SK-N-SH treated with all-trans-retinoic acid at 6 μM for 48 hours (cell line): ENCODE measurements at regions not wholly inside any gene's neighbourhood (a gene's known extent, or its start where the extent isn't known, plus 50 kb on each side); places are given as distances from the start of the nearest gene placed in this dataset.

Experiments
- ATAC-seq: fragments of 200-7000 bp; cut with Tn5 transposase; 3 replicates; pipeline ENCODE4 v1.9.1; 2020; ENCODE audit warnings: mild to moderate bottlenecking, moderate library complexity
- BACH2 ChIP-seq: fragments of 250-450 bp; sonication (Bioruptor Pico); IDR thresholded peaks from 2 replicates; pipeline ENCODE4 v1.9.0; 2021; ENCODE audit warnings: mild to moderate bottlenecking, borderline replicate concordance
- CSRNP3 ChIP-seq: fragments of 250-450 bp; sonication (Bioruptor Pico); IDR thresholded peaks from 2 replicates; pipeline ENCODE4 v1.5.1; 2021; ENCODE audit warnings: mild to moderate bottlenecking, moderate library complexity
- ESRRG ChIP-seq: fragments of 250-450 bp; sonication (Bioruptor Pico); IDR thresholded peaks from 2 replicates; pipeline ENCODE4 v1.6.1; 2021; ENCODE audit warnings: mild to moderate bottlenecking
- GLIS3 ChIP-seq: fragments of 250-450 bp; sonication (Bioruptor Pico); IDR thresholded peaks from 2 replicates; pipeline ENCODE4 v1.5.0; 2020; ENCODE audit warnings: mild to moderate bottlenecking, moderate library complexity
- OSR1 ChIP-seq: fragments of 250-450 bp; sonication (Bioruptor Pico); IDR thresholded peaks from 2 replicates; pipeline ENCODE4 v1.8.0; 2022; ENCODE audit warnings: moderate library complexity, mild to moderate bottlenecking, inconsistent platforms
- POU6F1 ChIP-seq: fragments of 250-450 bp; sonication (Bioruptor Pico); IDR thresholded peaks from 2 replicates; pipeline ENCODE4 v1.8.0; 2021; ENCODE audit warnings: low read depth, mild to moderate bottlenecking, moderate library complexity, borderline replicate concordance
- PPARA ChIP-seq: fragments of 250-450 bp; sonication (Bioruptor Pico); IDR thresholded peaks from 2 replicates; pipeline ENCODE4 v1.5.0; 2020; ENCODE audit warnings: mild to moderate bottlenecking, borderline replicate concordance
- RARB ChIP-seq: fragments of 250-450 bp; sonication (Bioruptor Pico); IDR thresholded peaks from 2 replicates; pipeline ENCODE4 v1.8.0; 2021; ENCODE audit warnings: mild to moderate bottlenecking, moderate library complexity
- TCF4 ChIP-seq: fragments of 250-450 bp; sonication (Bioruptor Pico); IDR thresholded peaks from 2 replicates; pipeline ENCODE4 v1.8.0; 2021; ENCODE audit warnings: mild to moderate bottlenecking, moderate library complexity, borderline replicate concordance
- TOX ChIP-seq: fragments of 250-450 bp; sonication (Bioruptor Pico); IDR thresholded peaks from 2 replicates; pipeline ENCODE4 v1.8.0; 2021; ENCODE audit warnings: mild to moderate bottlenecking, moderate library complexity, borderline replicate concordance
- ZC3H10 ChIP-seq: fragments of 250-450 bp; sonication (Bioruptor Pico); IDR thresholded peaks from 2 replicates; pipeline ENCODE4 v1.5.1; 2021; ENCODE audit warnings: mild to moderate bottlenecking, moderate library complexity
- ZFP30 ChIP-seq: fragments of 450-650 bp; formaldehyde crosslinking; IDR thresholded peaks from 2 replicates; pipeline ENCODE4 v1.5.0; 2022; ENCODE audit warnings: mild to moderate bottlenecking, moderate library complexity
- ZNF70 ChIP-seq: fragments of 450-650 bp; formaldehyde crosslinking; IDR thresholded peaks from 2 replicates; pipeline ENCODE4 v1.5.0; 2020; ENCODE audit warnings: mild to moderate bottlenecking, moderate library complexity
- ZNF8 ChIP-seq: fragments of 450-650 bp; formaldehyde crosslinking; IDR thresholded peaks from 2 replicates; pipeline ENCODE4 v1.5.0; 2020; ENCODE audit warnings: mild to moderate bottlenecking, moderate library complexity

- ATAC-seq: no peak
- TF ChIP-seq ZC3H10 (CRISPR knock-in tag): no peak
- no peak for TF ChIP-seq ZNF70 (CRISPR knock-in tag)
- TF ChIP-seq TOX (CRISPR knock-in tag): no peak
- TF ChIP-seq POU6F1: no peak
- no peak for TF ChIP-seq ESRRG (CRISPR knock-in tag)
- TF ChIP-seq PPARA (CRISPR knock-in tag): no peak
- no peak for TF ChIP-seq RARB
- TF ChIP-seq GLIS3 (CRISPR knock-in tag): no peak
- TF ChIP-seq TCF4: no peak
- TF ChIP-seq CSRNP3 (CRISPR knock-in tag): no peak
- no peak for TF ChIP-seq ZNF8
- TF ChIP-seq BACH2: no peak
- no peak for TF ChIP-seq ZFP30 (CRISPR knock-in tag)
- TF ChIP-seq OSR1: no peak
Measured at GRCh38 chr4:64464581-64464980, 55.3 kb upstream of the TECRL start.
